K562 (cell line): ENCODE measurements at regions not wholly inside any gene's neighbourhood (a gene's known extent, or its start where the extent isn't known, plus 50 kb on each side); places are given as distances from the start of the nearest gene placed in this dataset.

Experiments used
- ATAC-seq: fragments of 200-7000 bp; cut with Tn5 transposase; 3 replicates; pipeline ENCODE4 v1.9.1; 2020; ENCODE audit warnings: moderate library complexity
- BruUV-seq: library from RNA; stranded (reverse); fragments of 400-500 nt; replicated peaks from 2 replicates; lab custom pipeline; 2021; lab: Mats Ljungman, UMichigan
- CTCF ChIA-PET: fragments of 300-600 bp; formaldehyde crosslinking; extraction: SDS; loops from one replicate; lab custom pipeline; 2021; ENCODE audit warnings: low intra/inter-chr PET ratio; lab: Yijun Ruan, JAX
- POLR2A ChIA-PET: fragments of 300-600, 350-650 bp; sonication (Branson Sonifier 250); formaldehyde crosslinking; extraction: SDS; loops from one replicate; lab custom pipeline; 2021; ENCODE audit warnings: antibody characterized with exemption, inconsistent platforms; lab: Yijun Ruan, JAX
- DNase-seq, 4 experiments: peaks; one replicate each; pipeline versions ENCODE4 v3.0.0 to v3.0.0-alpha.2; 2011 to 2018; ENCODE audit warnings: low spot score in 3 of 4, mixed read lengths in 3 of 4; ENCODE audit errors: extremely low read depth in 1 of 4
- FAIRE-seq: peaks from 2 replicates; lab custom pipeline; 2011; peaks lifted over from hg19 to GRCh38; lab: Jason Lieb, UNC
- H2AFZ ChIP-seq: 2 replicates; pipeline ENCODE4 v1.6.0; 2011; ENCODE audit warnings: low read depth, low read length, control low read depth, inconsistent platforms
- H3K27ac ChIP-seq: fragments of 200-600 bp; 3 replicates; pipeline ENCODE4 v1.8.0; 2011; ENCODE audit warnings: low read depth, mild to moderate bottlenecking, control low read depth, inconsistent platforms, low read length, moderate library complexity, mixed read lengths; ENCODE audit errors: extremely low read depth
- H3K27me3 ChIP-seq, 2 experiments: fragments of 300-600 bp in 1 of 2; 2 replicates in 1 of 2; 3 replicates in 1 of 2; pipeline versions ENCODE4 v1.6.0 to v1.8.0; 2011; ENCODE audit warnings: inconsistent platforms in 2 of 2, low read length in 2 of 2, mild to moderate bottlenecking in 1 of 2, mixed read lengths in 1 of 2, moderate library complexity in 1 of 2; ENCODE audit not compliant: control insufficient read depth in 2 of 2, insufficient read depth in 2 of 2
- H3K36me3 ChIP-seq: fragments of 300-600 bp; 3 replicates; pipeline ENCODE4 v1.8.0; 2011; ENCODE audit warnings: mild to moderate bottlenecking, low read length, inconsistent platforms; ENCODE audit not compliant: control insufficient read depth, insufficient read depth
- H3K4me1 ChIP-seq, 2 experiments: fragments of 200-600 bp in 1 of 2; replicated peaks in 1 of 2; 2 replicates in 1 of 2; 3 replicates in 1 of 2; pipeline versions ENCODE4 v1.5.1 to v1.8.0; 2011; ENCODE audit warnings: inconsistent platforms in 2 of 2, low read length in 2 of 2, mild to moderate bottlenecking in 1 of 2, mixed read lengths in 1 of 2, moderate library complexity in 1 of 2; ENCODE audit not compliant: control insufficient read depth in 2 of 2, insufficient read depth in 2 of 2
- H3K4me2 ChIP-seq: 2 replicates; pipeline ENCODE4 v1.6.1; 2011; ENCODE audit warnings: low read length, control low read depth, inconsistent platforms, mixed read lengths; ENCODE audit not compliant: insufficient read depth
- H3K4me3 ChIP-seq: fragments of 200-600 bp; sonication (generic), shearing (Covaris generic); 2 replicates; pipeline ENCODE4 v1.5.1; 2016; ENCODE audit warnings: control low read depth, inconsistent platforms
- H3K79me2 ChIP-seq: fragments of 200-600 bp; 3 replicates; pipeline ENCODE4 v1.8.0; 2011; ENCODE audit warnings: low read length, inconsistent platforms; ENCODE audit not compliant: control insufficient read depth, insufficient read depth
- H3K9ac ChIP-seq, 2 experiments: 2 replicates each; pipeline versions ENCODE4 v1.6.0 to v1.6.1; 2011; ENCODE audit warnings: low read depth in 2 of 2, low read length in 2 of 2, control low read depth in 1 of 2, inconsistent platforms in 1 of 2, mild to moderate bottlenecking in 1 of 2, mixed read lengths in 1 of 2; ENCODE audit not compliant: insufficient read depth in 1 of 2
- H3K9me1 ChIP-seq: one replicate; pipeline ENCODE4 v1.6.0; 2011; ENCODE audit warnings: inconsistent platforms, mild to moderate bottlenecking, low read length, moderate library complexity; ENCODE audit not compliant: control insufficient read depth, insufficient read depth
- H3K9me3 ChIP-seq: replicated peaks from 2 replicates; pipeline ENCODE4 v1.5.1; 2011; ENCODE audit warnings: low read depth, low read length, inconsistent platforms; ENCODE audit not compliant: control insufficient read depth, insufficient read depth
- H4K20me1 ChIP-seq: replicated peaks from 2 replicates; pipeline ENCODE4 v1.6.1; 2011; ENCODE audit warnings: low read length, inconsistent platforms, mixed read lengths; ENCODE audit not compliant: control insufficient read depth, insufficient read depth
- ZNF12 ChIP-seq: sonication (generic); formaldehyde crosslinking; IDR thresholded peaks from 2 replicates; pipeline ENCODE4 v1.4.0; 2020; ENCODE audit warnings: mild to moderate bottlenecking, missing genetic modification reagents
- WGBS: fragments of 100-300 bp; shearing (Covaris generic); methylation state at CpG from one replicate; pipeline ENCODE4 v1.1.6; 2016; ENCODE audit warnings: low coverage, mixed read lengths; ENCODE audit not compliant: insufficient coverage; ENCODE audit errors: missing lambda C conversion rate; 5-methylcytosine and 5-hydroxymethylcytosine counted together
- in situ Hi-C: fragments of 300-500 bp; cut with MboI; formaldehyde crosslinking; loops from 4 replicates; pipeline ENCODE4 v1.15.0; 2018; ENCODE audit warnings: inconsistent platforms, mixed read lengths
- intact Hi-C: fragments of 100-400 bp; cut with micrococcal nuclease; formaldehyde crosslinking; loops from 2 replicates; pipeline ENCODE4 v1.14.2; 2022
- TF ChIP-seq, protein P1 (sequence below), 2 experiments: fragments of 450-650 bp; formaldehyde crosslinking in 1 of 2; IDR thresholded peaks; 2 replicates each; pipeline versions ENCODE4 v1.4.0 to v1.6.1; 2014 to 2020; ENCODE audit warnings: mild to moderate bottlenecking in 2 of 2, borderline replicate concordance in 1 of 2, low read depth in 1 of 2

DNA sequence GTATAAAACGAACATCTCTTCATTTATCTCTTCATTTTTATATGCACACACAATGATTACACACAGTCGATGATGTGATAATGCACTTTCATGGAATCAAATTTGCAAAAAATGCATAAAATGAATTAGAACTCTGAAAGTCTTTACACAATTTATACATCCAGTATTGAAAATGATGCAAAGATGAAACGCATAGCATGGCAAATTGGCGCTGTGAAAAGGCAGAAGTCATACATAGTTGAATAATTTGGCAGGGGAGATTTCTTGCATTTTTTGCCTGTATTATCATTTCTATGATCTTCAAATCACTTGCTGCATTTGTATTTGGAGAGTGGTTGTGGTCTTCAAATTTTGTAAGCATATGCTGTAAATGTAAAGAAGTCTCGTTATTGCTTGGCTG is 150.7 kb upstream of the LGALSL start:
- DNase-seq, result no peak
- no peak for ATAC-seq
- intact Hi-C loops, result no loop called here
- FAIRE-seq, result no peak
- Histone ChIP-seq H3K79me2 (no peaks in the 10 kb centered on the region), H3K27ac (no peak overlapping the region)
- POLR2A ChIA-PET, result no interaction called here
- no TSS peak for BruUV-seq
- TF ChIP-seq, protein P1, sequence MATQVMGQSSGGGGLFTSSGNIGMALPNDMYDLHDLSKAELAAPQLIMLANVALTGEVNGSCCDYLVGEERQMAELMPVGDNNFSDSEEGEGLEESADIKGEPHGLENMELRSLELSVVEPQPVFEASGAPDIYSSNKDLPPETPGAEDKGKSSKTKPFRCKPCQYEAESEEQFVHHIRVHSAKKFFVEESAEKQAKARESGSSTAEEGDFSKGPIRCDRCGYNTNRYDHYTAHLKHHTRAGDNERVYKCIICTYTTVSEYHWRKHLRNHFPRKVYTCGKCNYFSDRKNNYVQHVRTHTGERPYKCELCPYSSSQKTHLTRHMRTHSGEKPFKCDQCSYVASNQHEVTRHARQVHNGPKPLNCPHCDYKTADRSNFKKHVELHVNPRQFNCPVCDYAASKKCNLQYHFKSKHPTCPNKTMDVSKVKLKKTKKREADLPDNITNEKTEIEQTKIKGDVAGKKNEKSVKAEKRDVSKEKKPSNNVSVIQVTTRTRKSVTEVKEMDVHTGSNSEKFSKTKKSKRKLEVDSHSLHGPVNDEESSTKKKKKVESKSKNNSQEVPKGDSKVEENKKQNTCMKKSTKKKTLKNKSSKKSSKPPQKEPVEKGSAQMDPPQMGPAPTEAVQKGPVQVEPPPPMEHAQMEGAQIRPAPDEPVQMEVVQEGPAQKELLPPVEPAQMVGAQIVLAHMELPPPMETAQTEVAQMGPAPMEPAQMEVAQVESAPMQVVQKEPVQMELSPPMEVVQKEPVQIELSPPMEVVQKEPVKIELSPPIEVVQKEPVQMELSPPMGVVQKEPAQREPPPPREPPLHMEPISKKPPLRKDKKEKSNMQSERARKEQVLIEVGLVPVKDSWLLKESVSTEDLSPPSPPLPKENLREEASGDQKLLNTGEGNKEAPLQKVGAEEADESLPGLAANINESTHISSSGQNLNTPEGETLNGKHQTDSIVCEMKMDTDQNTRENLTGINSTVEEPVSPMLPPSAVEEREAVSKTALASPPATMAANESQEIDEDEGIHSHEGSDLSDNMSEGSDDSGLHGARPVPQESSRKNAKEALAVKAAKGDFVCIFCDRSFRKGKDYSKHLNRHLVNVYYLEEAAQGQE (IDR thresholded peaks at IDR 0.05; ENCODE audit: borderline replicate concordance), result no peak
- TF ChIP-seq, protein P1 (CRISPR knock-in tag; IDR thresholded peaks at IDR 0.05; ENCODE audit: low read depth), result no peak
- no peak for TF ChIP-seq ZNF12
- TF ChIP-seq, all 486 proteins: peak for 0
- H4K20me1 ChIP-seq, result no peaks in the 10 kb centered on the region
- H3K4me2 ChIP-seq, result no peak overlapping the region
- 1% methylated on average over 5 of the region's 5 CpGs for WGBS
- H3K9ac ChIP-seq, result no peak overlapping the region
- in situ Hi-C loops, result no loop called here
- H3K27me3 ChIP-seq, result peaks cover 7 to 10% of the 10 kb centered on the region in 2 experiments; a peak in 2 of 5 replicates
- H3K4me3 ChIP-seq, result no peak overlapping the region
- no peaks in the 10 kb centered on the region for H3K4me1 ChIP-seq
- H2AFZ ChIP-seq, result no peak overlapping the region
- CTCF ChIA-PET, result no interaction called here
- H3K9me3 ChIP-seq, result no peaks in the 10 kb centered on the region
- H3K36me3 ChIP-seq, result no peaks in the 10 kb centered on the region
- H3K9me1 ChIP-seq, result no peaks in the 10 kb centered on the region
